HUES6 (cell line): ENCODE measurements at regions not wholly inside any gene's neighbourhood (a gene's known extent, or its start where the extent isn't known, plus 50 kb on each side); places are given as distances from the start of the nearest gene placed in this dataset.

Experiments used
- H3K27ac ChIP-seq: 2 replicates; pipeline ENCODE4 v1.7.0; 2013; ENCODE audit warnings: low read depth, mild to moderate bottlenecking, low read length, inconsistent platforms
- H3K27me3 ChIP-seq: 2 replicates; pipeline ENCODE4 v1.6.1; 2013; ENCODE audit warnings: low read length; ENCODE audit not compliant: control insufficient read depth, insufficient read depth
- H3K36me3 ChIP-seq: 2 replicates; pipeline ENCODE4 v1.6.1; 2013; ENCODE audit warnings: low read length; ENCODE audit not compliant: control insufficient read depth, insufficient read depth
- H3K4me1 ChIP-seq: 2 replicates; pipeline ENCODE4 v1.6.1; 2013; ENCODE audit warnings: low read length; ENCODE audit not compliant: control insufficient read depth, insufficient read depth
- H3K4me3 ChIP-seq: 2 replicates; pipeline ENCODE4 v1.5.1; 2013; ENCODE audit warnings: low read depth, low read length
- H3K9ac ChIP-seq: one replicate; pipeline ENCODE4 v1.6.1; 2013; ENCODE audit warnings: mild to moderate bottlenecking, low read length
- H3K9me3 ChIP-seq: 2 replicates; pipeline ENCODE4 v1.6.1; 2013; ENCODE audit warnings: low read depth, low read length; ENCODE audit not compliant: control insufficient read depth, insufficient read depth

DNA sequence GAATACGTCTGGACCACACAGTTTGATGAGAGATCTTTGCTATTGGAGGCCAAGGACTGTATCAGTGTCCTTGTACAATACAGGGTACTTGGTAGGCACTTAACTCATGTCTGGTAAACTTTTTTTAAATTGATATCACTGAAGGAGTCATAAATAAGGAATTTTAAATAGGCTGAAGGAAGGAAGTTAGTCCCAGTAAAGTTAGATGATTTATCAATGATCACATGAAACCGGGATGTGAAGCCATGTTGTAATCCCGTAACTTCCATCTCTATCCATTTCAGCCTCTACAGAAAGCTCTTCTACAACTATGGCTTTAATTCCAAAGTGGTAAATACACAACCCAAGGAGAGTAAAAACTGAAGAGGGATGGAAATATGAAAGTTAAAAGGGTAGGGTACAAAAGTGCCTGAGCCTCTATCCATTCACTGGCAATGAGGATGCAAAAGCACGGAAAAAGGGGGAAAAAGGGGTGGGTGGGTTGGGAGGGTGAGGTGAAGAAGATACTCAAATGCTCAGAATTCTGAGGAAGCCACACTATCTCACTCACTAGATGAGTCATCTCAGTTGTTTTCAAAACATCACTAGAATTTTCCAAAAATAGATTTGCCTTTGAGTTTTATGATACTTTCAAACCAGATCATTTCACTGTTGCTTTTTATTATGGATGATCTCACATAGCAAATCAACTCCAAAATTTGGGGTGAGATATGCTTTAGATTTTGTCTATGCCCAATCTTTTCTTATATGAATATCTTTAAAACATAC, 1053.5 kb downstream of the NR2F1-AS1 start:
- Histone ChIP-seq H3K4me3 (no peak overlapping the region), H3K9me3 (no peaks in the 10 kb centered on the region), H3K27ac (no peak overlapping the region), H3K36me3 (no peaks in the 10 kb centered on the region), H3K4me1 (no peaks in the 10 kb centered on the region), H3K27me3 (no peaks in the 10 kb centered on the region), H3K9ac (no peak overlapping the region)

DNA sequence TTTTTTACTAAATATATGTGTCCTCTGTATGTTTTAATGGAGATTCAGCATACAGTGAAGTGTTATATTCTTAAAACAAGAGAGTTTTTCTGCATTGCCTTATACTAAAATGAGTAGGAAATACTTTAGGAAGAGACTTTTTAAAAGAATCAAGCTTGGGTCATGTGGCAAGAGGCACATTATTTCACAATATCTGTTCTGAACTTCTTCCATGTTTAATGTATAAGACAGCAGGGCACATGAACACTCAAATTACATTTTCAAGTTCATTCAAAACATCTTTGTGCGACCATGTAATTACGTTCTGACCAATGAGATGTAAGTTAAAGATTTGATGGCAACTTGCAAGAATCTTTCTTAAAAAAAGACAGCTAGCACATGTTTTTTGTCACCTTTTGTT, 1055.9 kb downstream of the NR2F1-AS1 start:
- no peaks in the 10 kb centered on the region for H3K36me3 ChIP-seq
- H3K27ac ChIP-seq = no peak overlapping the region
- H3K9ac ChIP-seq = no peak overlapping the region
- H3K4me3 ChIP-seq = no peak overlapping the region
- no peaks in the 10 kb centered on the region for H3K9me3 ChIP-seq
- H3K4me1 ChIP-seq = no peaks in the 10 kb centered on the region
- no peaks in the 10 kb centered on the region for H3K27me3 ChIP-seq

GRCh38 chr5:92519811-92520632, 1061.0 kb downstream of the NR2F1-AS1 start:
- Histone ChIP-seq H3K4me3 (no peak overlapping the region), H3K4me1 (0 out of 2 replicates have a peak, but pooled peaks cover 2% of the 10 kb centered on the region), H3K27ac (no peak overlapping the region), H3K36me3 (no peaks in the 10 kb centered on the region), H3K27me3 (no peaks in the 10 kb centered on the region), H3K9me3 (no peaks in the 10 kb centered on the region; the same call in 1 of the 2 replicates), H3K9ac (no peak overlapping the region)

DNA sequence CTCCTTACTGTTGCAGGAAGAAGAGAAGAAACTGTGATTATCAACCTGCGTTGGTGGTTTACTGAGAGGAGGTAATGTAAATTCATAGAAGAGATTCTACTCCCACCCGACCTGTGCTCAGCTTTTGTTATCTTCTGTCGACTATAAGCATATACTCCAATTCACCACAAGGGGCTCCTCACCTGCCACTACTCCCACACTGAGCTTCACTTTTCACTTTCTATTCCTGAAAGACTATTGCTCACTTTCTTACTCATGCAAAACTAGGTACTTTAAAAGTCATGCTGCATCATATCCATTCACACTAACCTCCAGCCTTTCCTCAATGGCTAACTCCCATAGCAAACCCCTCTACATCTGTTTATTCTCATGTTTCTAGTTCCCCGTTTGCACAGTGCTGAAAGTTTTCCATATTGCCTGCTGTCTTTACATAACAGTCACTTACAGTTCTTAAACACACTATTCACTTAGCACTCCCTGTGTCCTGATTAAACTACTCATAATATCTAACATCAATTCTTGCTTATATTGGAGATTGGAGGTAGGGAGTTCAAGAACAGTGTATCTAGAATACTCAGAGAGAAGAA, 1062.6 kb downstream of the NR2F1-AS1 start:
- H3K4me1 ChIP-seq = 0 out of 2 replicates have a peak, but pooled peaks cover 2% of the 10 kb centered on the region
- H3K27me3 ChIP-seq = no peaks in the 10 kb centered on the region
- no peak overlapping the region for H3K9ac ChIP-seq
- H3K36me3 ChIP-seq = no peaks in the 10 kb centered on the region
- no peak overlapping the region for H3K4me3 ChIP-seq
- no peak overlapping the region for H3K27ac ChIP-seq
- peaks cover 10% of the 10 kb centered on the region; the same call in 1 of the 2 replicates for H3K9me3 ChIP-seq

DNA sequence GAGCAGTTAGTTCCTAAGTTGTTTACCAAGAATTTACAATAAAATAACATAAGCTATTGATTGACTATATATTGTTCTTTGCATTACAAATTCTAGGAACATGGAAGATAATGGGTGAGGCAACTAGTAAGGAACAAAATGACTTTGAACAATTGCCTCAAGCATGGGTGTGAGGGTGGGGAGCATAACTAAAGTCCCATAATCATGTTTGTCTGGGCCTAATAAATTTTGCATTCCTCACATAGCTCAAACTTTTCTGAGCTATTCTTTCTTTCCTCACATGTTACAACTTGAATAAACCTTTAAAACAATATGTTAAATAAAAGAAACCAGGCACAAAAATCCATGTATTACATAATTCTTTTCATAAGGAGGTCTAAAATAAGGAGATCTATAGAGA, 1066.1 kb downstream of the NR2F1-AS1 start:
- H3K36me3 ChIP-seq = no peaks in the 10 kb centered on the region
- H3K27me3 ChIP-seq = no peaks in the 10 kb centered on the region
- H3K9ac ChIP-seq = no peak overlapping the region
- no peak overlapping the region for H3K4me3 ChIP-seq
- H3K4me1 ChIP-seq = 0 out of 2 replicates have a peak, but pooled peaks cover 2% of the 10 kb centered on the region
- H3K27ac ChIP-seq = no peak overlapping the region
- peaks cover 35% of the 10 kb centered on the region for H3K9me3 ChIP-seq

DNA sequence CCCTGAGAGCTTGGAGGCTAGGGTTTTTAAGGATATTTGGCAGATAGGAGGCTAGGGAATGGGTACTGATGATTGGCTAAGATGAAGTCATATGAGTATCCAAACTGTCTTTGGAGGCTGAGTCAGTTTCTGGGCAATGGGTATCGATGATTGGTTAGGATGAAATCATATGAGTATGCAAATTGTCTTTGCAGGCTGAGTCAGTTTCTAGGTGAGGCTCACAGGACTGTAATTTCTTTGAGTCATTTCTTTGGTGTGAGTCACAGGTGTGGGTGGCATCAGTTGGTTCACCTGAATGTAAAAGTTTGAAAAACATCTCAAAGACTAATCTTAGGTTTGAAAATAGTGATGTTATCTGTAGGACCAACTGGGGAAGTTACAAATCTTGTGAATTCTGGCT, 1068.0 kb downstream of the NR2F1-AS1 start:
- H3K4me3 ChIP-seq = no peak overlapping the region
- no peak overlapping the region for H3K27ac ChIP-seq
- H3K27me3 ChIP-seq = no peaks in the 10 kb centered on the region
- no peaks in the 10 kb centered on the region for H3K36me3 ChIP-seq
- no peak overlapping the region for H3K9ac ChIP-seq
- H3K9me3 ChIP-seq = peaks cover 53% of the 10 kb centered on the region
- 0 out of 2 replicates have a peak, but pooled peaks cover under 1% of the 10 kb centered on the region for H3K4me1 ChIP-seq

GRCh38 chr5:92508271-92508670, 1072.7 kb downstream of the NR2F1-AS1 start:
- Histone ChIP-seq H3K4me3 (no peak overlapping the region), H3K4me1 (no peaks in the 10 kb centered on the region), H3K27ac (no peak overlapping the region), H3K9ac (no peak overlapping the region), H3K9me3 (peaks cover 50% of the 10 kb centered on the region), H3K27me3 (no peaks in the 10 kb centered on the region), H3K36me3 (no peaks in the 10 kb centered on the region)

DNA sequence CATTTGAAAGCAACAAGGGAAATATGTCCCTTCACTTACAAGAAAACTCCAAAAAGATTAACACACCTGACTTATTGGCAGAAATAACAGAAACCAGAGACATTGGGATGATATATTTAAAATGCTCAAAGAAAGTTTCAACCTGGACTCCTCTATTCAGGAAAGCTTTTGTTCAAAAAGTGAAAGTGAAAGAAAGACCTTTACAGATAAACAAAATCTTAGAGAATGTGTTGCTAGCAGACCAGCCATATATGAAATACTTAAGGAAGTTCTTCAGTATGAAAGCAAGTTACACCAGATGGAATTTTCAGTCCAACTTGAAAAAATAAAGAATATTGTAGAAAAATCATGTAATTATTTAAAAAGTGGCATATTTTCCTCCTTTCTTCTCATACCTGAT, 1075.1 kb downstream of the NR2F1-AS1 start:
- Histone ChIP-seq H3K27me3 (no peaks in the 10 kb centered on the region), H3K4me1 (no peaks in the 10 kb centered on the region), H3K27ac (no peak overlapping the region), H3K36me3 (no peaks in the 10 kb centered on the region), H3K4me3 (no peak overlapping the region), H3K9ac (no peak overlapping the region), H3K9me3 (peaks cover 35% of the 10 kb centered on the region)

- H3K27me3 ChIP-seq = no peaks in the 10 kb centered on the region
- H3K9ac ChIP-seq = no peak overlapping the region
- H3K27ac ChIP-seq = no peak overlapping the region
- H3K4me1 ChIP-seq = no peaks in the 10 kb centered on the region
- no peaks in the 10 kb centered on the region for H3K36me3 ChIP-seq
- H3K9me3 ChIP-seq = peaks cover 29% of the 10 kb centered on the region
- H3K4me3 ChIP-seq = no peak overlapping the region
Observed at GRCh38 chr5:92505145-92505544, 1075.9 kb downstream of the NR2F1-AS1 start.

GRCh38 chr5:92504346-92504745, 1076.7 kb downstream of the NR2F1-AS1 start:
- Histone ChIP-seq H3K4me3 (no peak overlapping the region), H3K27ac (no peak overlapping the region), H3K4me1 (no peaks in the 10 kb centered on the region), H3K27me3 (no peaks in the 10 kb centered on the region), H3K36me3 (no peaks in the 10 kb centered on the region), H3K9ac (no peak overlapping the region), H3K9me3 (peaks cover 21% of the 10 kb centered on the region)

DNA sequence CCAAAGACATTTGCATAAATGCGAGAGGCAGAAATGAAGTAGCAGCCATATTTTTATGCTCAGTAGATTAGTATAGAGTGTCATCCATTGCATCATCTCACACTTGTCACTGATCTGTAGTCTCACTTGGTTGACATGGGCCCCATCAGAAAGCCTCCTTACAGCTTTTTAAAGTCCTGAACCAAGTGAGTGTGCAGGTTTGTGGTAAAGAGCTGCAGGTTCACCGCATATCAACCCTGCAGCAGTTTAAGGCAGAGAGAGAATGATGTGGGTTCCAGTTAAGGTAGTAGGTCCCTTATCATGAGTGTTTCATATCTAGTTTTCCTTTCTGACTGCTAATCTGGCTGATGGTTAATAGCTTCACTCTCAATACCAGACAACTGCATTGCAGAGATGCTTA, 1080.3 kb downstream of the NR2F1-AS1 start:
- Histone ChIP-seq H3K27me3 (no peaks in the 10 kb centered on the region), H3K9ac (no peak overlapping the region), H3K27ac (no peak overlapping the region), H3K9me3 (no peaks in the 10 kb centered on the region), H3K4me1 (no peaks in the 10 kb centered on the region), H3K36me3 (no peaks in the 10 kb centered on the region), H3K4me3 (no peak overlapping the region)
